HCT116 (cell line): ENCODE measurements at regions not wholly inside any gene's neighbourhood (a gene's known extent, or its start where the extent isn't known, plus 50 kb on each side); places are given as distances from the start of the nearest gene placed in this dataset.

Source experiments
- CEBPB ChIP-seq: IDR thresholded peaks from 2 replicates; pipeline ENCODE4 v1.6.1; 2012; ENCODE audit warnings: low read depth
- EZH2 ChIP-seq: fragments of 200-600 bp; sonication (generic); IDR thresholded peaks from 2 replicates; pipeline ENCODE4 v1.6.1; 2017; ENCODE audit warnings: antibody characterized with exemption, mixed run types
- FOSL1 ChIP-seq: IDR thresholded peaks from 2 replicates; pipeline ENCODE4 v1.6.1; 2012; ENCODE audit warnings: low read depth
- RAD21 ChIP-seq: IDR thresholded peaks from 2 replicates; pipeline ENCODE4 v1.6.1; 2012; ENCODE audit warnings: low read depth, mild to moderate bottlenecking
- TF ChIP-seq, protein P1 (sequence below), 3 experiments: fragments of 200-600 bp in 1 of 3; sonication (generic) in 1 of 3; IDR thresholded peaks in 2 of 3; conservative IDR thresholded peaks in 1 of 3; 2 replicates each; pipeline ENCODE4 v1.5.1; 2012 to 2017; ENCODE audit warnings: low read depth in 2 of 3, low read length in 2 of 3, antibody characterized with exemption in 1 of 3, borderline replicate concordance in 1 of 3, control low read depth in 1 of 3, mild to moderate bottlenecking in 1 of 3, mixed read lengths in 1 of 3, mixed run types in 1 of 3, moderate library complexity in 1 of 3; ENCODE audit not compliant: insufficient read depth in 1 of 3
- TF ChIP-seq, protein P2 (sequence below): IDR thresholded peaks from 2 replicates; pipeline ENCODE4 v1.6.1; 2012

- TF ChIP-seq EZH2: no peak
- TF ChIP-seq, protein P1, sequence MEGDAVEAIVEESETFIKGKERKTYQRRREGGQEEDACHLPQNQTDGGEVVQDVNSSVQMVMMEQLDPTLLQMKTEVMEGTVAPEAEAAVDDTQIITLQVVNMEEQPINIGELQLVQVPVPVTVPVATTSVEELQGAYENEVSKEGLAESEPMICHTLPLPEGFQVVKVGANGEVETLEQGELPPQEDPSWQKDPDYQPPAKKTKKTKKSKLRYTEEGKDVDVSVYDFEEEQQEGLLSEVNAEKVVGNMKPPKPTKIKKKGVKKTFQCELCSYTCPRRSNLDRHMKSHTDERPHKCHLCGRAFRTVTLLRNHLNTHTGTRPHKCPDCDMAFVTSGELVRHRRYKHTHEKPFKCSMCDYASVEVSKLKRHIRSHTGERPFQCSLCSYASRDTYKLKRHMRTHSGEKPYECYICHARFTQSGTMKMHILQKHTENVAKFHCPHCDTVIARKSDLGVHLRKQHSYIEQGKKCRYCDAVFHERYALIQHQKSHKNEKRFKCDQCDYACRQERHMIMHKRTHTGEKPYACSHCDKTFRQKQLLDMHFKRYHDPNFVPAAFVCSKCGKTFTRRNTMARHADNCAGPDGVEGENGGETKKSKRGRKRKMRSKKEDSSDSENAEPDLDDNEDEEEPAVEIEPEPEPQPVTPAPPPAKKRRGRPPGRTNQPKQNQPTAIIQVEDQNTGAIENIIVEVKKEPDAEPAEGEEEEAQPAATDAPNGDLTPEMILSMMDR (IDR thresholded peaks at IDR 0.05 in 2 of 3, conservative IDR thresholded peaks at IDR 0.05 in 1 of 3; ENCODE audit: borderline replicate concordance in 1 of 3, insufficient read depth in 1 of 3, low read depth in 2 of 3, low read length in 2 of 3): no peak
- no peak for TF ChIP-seq RAD21
- no peak for TF ChIP-seq CEBPB
- TF ChIP-seq FOSL1: no peak
- TF ChIP-seq, protein P2, sequence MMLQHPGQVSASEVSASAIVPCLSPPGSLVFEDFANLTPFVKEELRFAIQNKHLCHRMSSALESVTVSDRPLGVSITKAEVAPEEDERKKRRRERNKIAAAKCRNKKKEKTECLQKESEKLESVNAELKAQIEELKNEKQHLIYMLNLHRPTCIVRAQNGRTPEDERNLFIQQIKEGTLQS: no peak
Measured at GRCh38 chr16:82265809-82266208, 95.8 kb upstream of the MPHOSPH6 start.
